Endothelial cell of umbilical vein (primary cell): ENCODE measurements at regions not wholly inside any gene's neighbourhood (a gene's known extent, or its start where the extent isn't known, plus 50 kb on each side); places are given as distances from the start of the nearest gene placed in this dataset.

Source experiments
- BruUV-seq: library from RNA; stranded (reverse); fragments of 400-500 nt; replicated peaks from 2 replicates; lab custom pipeline; 2021; lab: Mats Ljungman, UMichigan
- CTCF ChIA-PET: fragments of 300-600, 350-600 bp; sonication (Branson Sonifier 250); formaldehyde crosslinking; loops from one replicate; lab custom pipeline; 2021; ENCODE audit warnings: antibody characterized with exemption, inconsistent platforms; lab: Charles Lee
- POLR2A ChIA-PET: fragments of 300-600, 350-600 bp; sonication (Branson Sonifier 250); formaldehyde crosslinking; loops from one replicate; lab custom pipeline; 2021; ENCODE audit warnings: antibody characterized with exemption, inconsistent platforms; lab: Charles Lee
- DNase-seq: peaks from one replicate; pipeline ENCODE4 v3.0.0-alpha.2; 2011; ENCODE audit warnings: low read depth, low spot score
- FAIRE-seq: peaks from 2 replicates; lab custom pipeline; 2011; peaks lifted over from hg19 to GRCh38; lab: Jason Lieb, UNC
- H2AFZ ChIP-seq: 2 replicates; pipeline ENCODE4 v1.6.0; 2012; ENCODE audit warnings: low read depth, low read length, control low read depth, inconsistent platforms
- H3K27ac ChIP-seq: 2 replicates; pipeline ENCODE4 v1.5.1; 2011; ENCODE audit warnings: low read depth, mild to moderate bottlenecking, control low read depth, low read length, moderate library complexity; ENCODE audit not compliant: insufficient read depth
- H3K27me3 ChIP-seq, 2 experiments: 2 replicates each; pipeline versions ENCODE4 v1.6.0 to v1.6.1; 2011; ENCODE audit warnings: low read length in 2 of 2, mixed read lengths in 1 of 2; ENCODE audit not compliant: control insufficient read depth in 2 of 2, insufficient read depth in 2 of 2
- H3K36me3 ChIP-seq, 2 experiments: 2 replicates in 1 of 2; 3 replicates in 1 of 2; pipeline ENCODE4 v1.5.1; 2011; ENCODE audit warnings: low read length in 2 of 2, mild to moderate bottlenecking in 1 of 2, moderate library complexity in 1 of 2; ENCODE audit not compliant: control insufficient read depth in 2 of 2, insufficient read depth in 2 of 2; ENCODE audit errors: extremely low read depth in 1 of 2
- H3K4me1 ChIP-seq: 3 replicates; pipeline ENCODE4 v1.5.1; 2011; ENCODE audit warnings: mild to moderate bottlenecking, low read length; ENCODE audit not compliant: control insufficient read depth, insufficient read depth; ENCODE audit errors: extremely low read depth
- H3K4me2 ChIP-seq: 2 replicates; pipeline ENCODE4 v1.6.1; 2011; ENCODE audit warnings: low read length, control low read depth, mixed read lengths; ENCODE audit not compliant: insufficient read depth
- H3K4me3 ChIP-seq, 3 experiments: fragments of 200-600 bp in 1 of 3; sonication (generic), shearing (Covaris generic) in 1 of 3; replicated peaks in 1 of 3; 2 replicates each; pipeline ENCODE4 v1.5.1; 2011 to 2016; ENCODE audit warnings: control low read depth in 3 of 3, low read length in 3 of 3, mild to moderate bottlenecking in 2 of 3, inconsistent platforms in 1 of 3, low read depth in 1 of 3, moderate library complexity in 1 of 3; ENCODE audit not compliant: insufficient read depth in 1 of 3
- H3K79me2 ChIP-seq: 2 replicates; pipeline ENCODE4 v1.6.0; 2012; ENCODE audit warnings: low read length, inconsistent platforms; ENCODE audit not compliant: control insufficient read depth, insufficient read depth
- H3K9ac ChIP-seq: replicated peaks from 2 replicates; pipeline ENCODE3; 2011; ENCODE audit warnings: low read length, control low read depth; ENCODE audit not compliant: insufficient read depth; ENCODE audit errors: extremely low read depth
- H3K9me1 ChIP-seq: replicated peaks from 3 replicates; pipeline ENCODE4 v1.6.0; 2011; ENCODE audit warnings: mild to moderate bottlenecking, low read length; ENCODE audit not compliant: control insufficient read depth, insufficient read depth; ENCODE audit errors: extremely low read depth
- H3K9me3 ChIP-seq: replicated peaks from 2 replicates; pipeline ENCODE4 v1.5.1; 2012; ENCODE audit warnings: low read length, inconsistent platforms; ENCODE audit not compliant: control insufficient read depth, insufficient read depth
- H4K20me1 ChIP-seq: replicated peaks from 2 replicates; pipeline ENCODE3; 2011; ENCODE audit warnings: mild to moderate bottlenecking, low read length; ENCODE audit not compliant: control insufficient read depth, insufficient read depth; ENCODE audit errors: extremely low read depth
- CTCF ChIP-seq, 2 donors: IDR thresholded peaks; 1 replicate in 1 of 2; 2 replicates in 1 of 2; pipeline ENCODE4 v1.5.1; 2011; ENCODE audit warnings: low read length in 2 of 2, mild to moderate bottlenecking in 2 of 2, moderate library complexity in 2 of 2, control low read depth in 1 of 2, inconsistent platforms in 1 of 2, low read depth in 1 of 2; ENCODE audit not compliant: insufficient read depth in 1 of 2; ENCODE audit errors: extremely low read depth in 1 of 2
- EZH2 ChIP-seq: IDR thresholded peaks from 2 replicates; pipeline ENCODE4 v1.6.1; 2012; ENCODE audit warnings: borderline replicate concordance, low read depth, mild to moderate bottlenecking, moderate library complexity, low read length, inconsistent platforms; ENCODE audit not compliant: severe bottlenecking
- FOS ChIP-seq: IDR thresholded peaks from 2 replicates; pipeline ENCODE4 v1.6.1; 2011; ENCODE audit warnings: mild to moderate bottlenecking, low read length, moderate library complexity, borderline replicate concordance; ENCODE audit not compliant: insufficient read depth
- GATA2 ChIP-seq: IDR thresholded peaks from 2 replicates; pipeline ENCODE4 v1.7.0; 2011; ENCODE audit warnings: low read depth, mild to moderate bottlenecking, moderate library complexity, mixed read lengths, low read length; ENCODE audit not compliant: insufficient read length, insufficient read depth
- JUN ChIP-seq: IDR thresholded peaks from 2 replicates; pipeline ENCODE4 v1.6.1; 2011; ENCODE audit warnings: borderline replicate concordance, low read depth; ENCODE audit not compliant: insufficient read length, insufficient read depth
- MAX ChIP-seq: IDR thresholded peaks from 2 replicates; pipeline ENCODE4 v1.6.1; 2011; ENCODE audit not compliant: insufficient read depth, insufficient read length
- MYC ChIP-seq: IDR thresholded peaks from one replicate; pipeline ENCODE4 v1.6.1; 2011; ENCODE audit warnings: mild to moderate bottlenecking, low read depth, low read length
- POLR2A ChIP-seq: IDR thresholded peaks from 2 replicates; pipeline ENCODE4 v1.6.1; 2012; ENCODE audit warnings: low read depth, mild to moderate bottlenecking, control low read depth, low read length
- POLR2AphosphoS5 ChIP-seq: IDR thresholded peaks from 2 replicates; pipeline ENCODE4 v1.6.1; 2012; ENCODE audit warnings: low read depth, mild to moderate bottlenecking, control low read depth, low read length, moderate library complexity; ENCODE audit not compliant: insufficient read depth
- dilution Hi-C: fragments of 300-500 bp; cut with MboI; formaldehyde crosslinking; loops from one replicate; pipeline ENCODE4 v1.15.0; 2019; ENCODE audit warnings: low sequenced_read_pairs; ENCODE audit not compliant: extremely low pct_ligation_motif_present
- intact Hi-C: fragments of 100-400 bp; cut with micrococcal nuclease; formaldehyde crosslinking; loops from one replicate; pipeline ENCODE4 v1.10.0; 2022

- H3K4me1 ChIP-seq, result no peaks in the 10 kb centered on the region
- dilution Hi-C loops (no loop called here), intact Hi-C loops (no loop called here)
- H3K27ac ChIP-seq, result no peak overlapping the region
- no peak overlapping the region for H3K4me3 ChIP-seq
- BruUV-seq, result no TSS peak
- TF ChIP-seq JUN, result no peak
- no peak for TF ChIP-seq MAX
- TF ChIP-seq POLR2A, result no peak
- TF ChIP-seq EZH2, result no peak
- no peak for TF ChIP-seq GATA2
- no peak for TF ChIP-seq CTCF (IDR thresholded peaks at IDR 0.05; ENCODE audit: extremely low read depth in 1 of 2, insufficient read depth in 1 of 2, low read depth in 1 of 2, low read length in 2 of 2)
- no peak for TF ChIP-seq FOS
- no peak for TF ChIP-seq POLR2AphosphoS5
- no peak for TF ChIP-seq MYC
- no peak overlapping the region for H3K9ac ChIP-seq
- FAIRE-seq (no peak), DNase-seq (no peak)
- CTCF ChIA-PET, result no interaction called here
- no peak overlapping the region for H3K4me2 ChIP-seq
- no peaks in the 10 kb centered on the region for H3K27me3 ChIP-seq
- no peaks in the 10 kb centered on the region for H3K79me2 ChIP-seq
- no peak overlapping the region for H2AFZ ChIP-seq
- no peaks in the 10 kb centered on the region for H3K9me3 ChIP-seq
- H3K36me3 ChIP-seq, result no peaks in the 10 kb centered on the region
- POLR2A ChIA-PET, result interaction anchor here (0.7 kb wide), 1 partner anchor 672 kb away, joined by 3 read pairs; no protein-coding TSS in a partner anchor
- H3K9me1 ChIP-seq, result no peaks in the 10 kb centered on the region
- H4K20me1 ChIP-seq, result no peaks in the 10 kb centered on the region
Observed at GRCh38 chr1:243980471-243980870, 70.6 kb upstream of the ZBTB18 start.
